ENCODE measurements at regions not wholly inside any gene's neighbourhood (a gene's known extent, or its start where the extent isn't known, plus 50 kb on each side); places are given as distances from the start of the nearest gene placed in this dataset.

- in situ Hi-C loops (cut with HindIII; ENCODE audit: low sequenced_read_pairs), result no loop called here
Measured at GRCh38 chr11:41955635-41956400, 496.4 kb upstream of the LRRC4C start.

GRCh38 chr11:41963406-41963805 is 504.0 kb upstream of the LRRC4C start:
- in situ Hi-C loops (cut with HindIII; ENCODE audit: low sequenced_read_pairs), result no loop called here

- in situ Hi-C loops (cut with HindIII; ENCODE audit: low sequenced_read_pairs), result no loop called here
Measured at GRCh38 chr11:41970681-41971080, 511.2 kb upstream of the LRRC4C start.

GRCh38 chr11:41971592-41971991 is 512.1 kb upstream of the LRRC4C start:
- in situ Hi-C loops (cut with HindIII; ENCODE audit: low sequenced_read_pairs), result no loop called here

- in situ Hi-C loops (cut with HindIII; ENCODE audit: low sequenced_read_pairs), result no loop called here
Measured at GRCh38 chr11:41978945-41979344, 519.5 kb upstream of the LRRC4C start.

GRCh38 chr11:41980741-41981140 is 521.3 kb upstream of the LRRC4C start:
- in situ Hi-C loops (cut with HindIII; ENCODE audit: low sequenced_read_pairs), result no loop called here

- in situ Hi-C loops (cut with HindIII; ENCODE audit: low sequenced_read_pairs), result no loop called here
Measured at GRCh38 chr11:41982276-41982675, 522.8 kb upstream of the LRRC4C start.

GRCh38 chr11:41982975-41983374 is 523.5 kb upstream of the LRRC4C start:
- in situ Hi-C loops (cut with HindIII; ENCODE audit: low sequenced_read_pairs), result no loop called here

- in situ Hi-C loops (cut with HindIII; ENCODE audit: low sequenced_read_pairs), result no loop called here
Measured at GRCh38 chr11:41983475-41983874, 524.0 kb upstream of the LRRC4C start.

GRCh38 chr11:41984023-41984422 is 524.6 kb upstream of the LRRC4C start:
- in situ Hi-C loops (cut with HindIII; ENCODE audit: low sequenced_read_pairs), result no loop called here

GRCh38 chr11:41985799-41986198 is 526.3 kb upstream of the LRRC4C start:
- in situ Hi-C loops (cut with HindIII; ENCODE audit: low sequenced_read_pairs), result no loop called here

GRCh38 chr11:41988951-41989572 is 529.6 kb upstream of the LRRC4C start:
- in situ Hi-C loops (cut with HindIII; ENCODE audit: low sequenced_read_pairs), result no loop called here

- in situ Hi-C loops (cut with HindIII; ENCODE audit: low sequenced_read_pairs), result no loop called here
Measured at GRCh38 chr11:41989823-41990380, 530.5 kb upstream of the LRRC4C start.

GRCh38 chr11:41996533-41996932 is 537.1 kb upstream of the LRRC4C start:
- in situ Hi-C loops (cut with HindIII; ENCODE audit: low sequenced_read_pairs), result no loop called here

- in situ Hi-C loops (cut with HindIII; ENCODE audit: low sequenced_read_pairs), result no loop called here
Measured at GRCh38 chr11:41997844-41998401, 538.5 kb upstream of the LRRC4C start.

GRCh38 chr11:41999066-41999465 is 539.6 kb upstream of the LRRC4C start:
- in situ Hi-C loops (cut with HindIII; ENCODE audit: low sequenced_read_pairs), result no loop called here

- in situ Hi-C loops (cut with HindIII; ENCODE audit: low sequenced_read_pairs), result no loop called here
Measured at GRCh38 chr11:42003801-42004200, 544.3 kb upstream of the LRRC4C start.

GRCh38 chr11:42006766-42007165 is 547.3 kb upstream of the LRRC4C start:
- in situ Hi-C loops (cut with HindIII; ENCODE audit: low sequenced_read_pairs), result no loop called here

GRCh38 chr11:42012271-42012670 is 552.8 kb upstream of the LRRC4C start:
- in situ Hi-C loops (cut with HindIII; ENCODE audit: low sequenced_read_pairs), result no loop called here

- in situ Hi-C loops (cut with HindIII; ENCODE audit: low sequenced_read_pairs), result no loop called here
Measured at GRCh38 chr11:42013656-42014201, 554.3 kb upstream of the LRRC4C start.

- in situ Hi-C loops (cut with HindIII; ENCODE audit: low sequenced_read_pairs), result no loop called here
Measured at GRCh38 chr11:42021911-42022310, 562.5 kb upstream of the LRRC4C start.

- in situ Hi-C loops (cut with HindIII; ENCODE audit: low sequenced_read_pairs), result no loop called here
Measured at GRCh38 chr11:42023267-42023666, 563.8 kb upstream of the LRRC4C start.

Measured in endothelial cell of hepatic sinusoid (primary cell).